SH-SY5Y (cell line): ENCODE measurements at regions not wholly inside any gene's neighbourhood (a gene's known extent, or its start where the extent isn't known, plus 50 kb on each side); places are given as distances from the start of the nearest gene placed in this dataset.

Experiments
- GATA2 ChIP-seq: IDR thresholded peaks from 2 replicates; pipeline ENCODE4 v1.6.1; 2011; ENCODE audit warnings: mild to moderate bottlenecking, low read depth, low read length
- GATA3 ChIP-seq: IDR thresholded peaks from 2 replicates; pipeline ENCODE4 v1.6.1; 2011; ENCODE audit warnings: low read depth, mild to moderate bottlenecking, low read length, moderate library complexity

DNA sequence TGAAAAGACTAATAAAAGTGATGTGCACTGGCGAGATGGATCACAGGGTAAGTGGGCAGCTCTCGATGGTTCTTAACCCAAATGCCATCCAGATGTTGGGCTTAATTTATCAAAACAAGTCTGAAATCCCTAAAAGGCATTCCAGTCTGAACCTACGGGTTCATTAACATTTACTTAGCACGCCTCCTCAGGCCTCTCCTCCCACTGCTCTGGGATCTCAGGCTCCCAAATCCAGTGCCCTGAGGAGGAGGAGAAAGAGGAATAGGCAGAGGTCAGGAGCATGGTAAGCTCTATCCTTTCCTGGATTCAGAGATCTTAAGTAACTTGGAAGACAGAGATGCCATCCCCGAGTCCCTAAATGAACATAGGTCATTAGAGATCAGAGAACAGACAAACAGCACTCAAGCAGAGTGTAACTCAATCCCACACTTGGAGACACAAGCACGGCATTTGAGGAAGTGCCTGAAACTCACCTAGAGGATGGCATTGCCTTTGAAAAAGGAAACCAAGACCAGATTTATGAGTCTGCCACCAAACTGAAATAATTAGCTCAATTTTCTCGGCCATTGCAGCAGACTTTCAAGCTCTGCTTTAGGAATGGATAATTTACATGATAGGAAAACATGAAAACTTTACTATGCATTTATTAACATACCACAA lies 140.9 kb downstream of the CXCL12 start:
- TF ChIP-seq GATA3: no peak
- no peak for TF ChIP-seq GATA2

DNA sequence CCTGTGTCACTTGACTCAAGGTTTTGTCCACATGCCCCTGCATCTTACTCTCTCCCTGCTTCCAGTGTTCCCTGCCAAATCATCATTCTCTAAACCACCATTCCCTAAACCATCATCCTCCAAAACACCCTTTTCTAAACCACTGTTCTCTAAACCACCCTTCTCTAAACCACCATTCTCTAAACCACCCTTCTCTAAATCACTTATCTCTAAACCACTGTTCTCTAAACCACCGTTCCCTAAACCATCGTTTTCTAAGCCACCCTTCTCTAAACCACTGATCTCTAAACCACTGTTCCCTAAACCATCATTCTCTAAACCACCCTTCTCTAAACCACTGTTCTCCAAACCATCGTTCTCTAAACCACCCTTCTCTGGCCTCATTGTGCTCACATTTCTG lies 142.1 kb downstream of the CXCL12 start:
- TF ChIP-seq GATA2 (no peak), GATA3 (no peak)

DNA sequence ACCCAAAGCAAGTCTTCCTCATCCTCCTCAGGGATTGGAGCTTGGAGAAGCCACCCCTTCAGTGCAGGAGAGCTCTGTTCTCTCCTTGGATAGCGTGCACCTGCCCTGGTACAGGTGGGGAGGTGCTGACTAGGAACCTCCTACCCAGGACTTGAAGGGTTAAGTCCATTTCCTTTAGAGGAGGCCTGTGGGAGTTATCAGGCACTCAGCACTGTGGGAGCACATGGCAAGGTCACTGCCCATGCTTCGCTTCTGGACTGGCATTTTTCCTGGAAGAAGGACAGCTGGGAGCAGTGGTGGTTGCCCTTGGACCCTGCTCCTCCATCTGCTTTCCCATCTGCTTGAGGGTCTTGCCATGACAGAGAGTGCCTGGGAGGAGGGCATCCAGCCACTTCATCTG lies 142.8 kb downstream of the CXCL12 start:
- no peak for TF ChIP-seq GATA2
- TF ChIP-seq GATA3: no peak

GRCh38 chr10:44240584-44241205 lies 144.2 kb downstream of the CXCL12 start:
- TF ChIP-seq GATA3 (no peak), GATA2 (no peak)

DNA sequence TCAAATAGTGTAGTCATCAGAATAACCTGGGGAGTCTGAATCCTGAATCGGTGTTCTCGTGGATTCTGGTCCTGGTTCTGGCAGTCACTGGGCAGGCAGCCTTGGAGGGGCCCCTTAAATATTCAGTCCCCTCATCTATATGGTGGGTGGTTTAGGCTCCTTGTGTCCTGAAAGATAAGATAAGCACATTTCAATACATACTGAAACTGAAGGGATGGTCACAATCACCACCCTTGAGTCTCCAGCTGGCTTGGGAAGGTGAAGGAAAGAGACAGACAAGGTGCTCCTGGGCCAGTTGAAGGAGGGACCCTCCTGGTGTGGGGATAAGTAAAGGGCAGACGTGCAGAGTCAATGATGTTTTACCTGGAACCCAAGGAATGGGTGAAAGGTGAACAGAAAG lies 146.7 kb downstream of the CXCL12 start:
- TF ChIP-seq GATA2: no peak
- no peak for TF ChIP-seq GATA3

DNA sequence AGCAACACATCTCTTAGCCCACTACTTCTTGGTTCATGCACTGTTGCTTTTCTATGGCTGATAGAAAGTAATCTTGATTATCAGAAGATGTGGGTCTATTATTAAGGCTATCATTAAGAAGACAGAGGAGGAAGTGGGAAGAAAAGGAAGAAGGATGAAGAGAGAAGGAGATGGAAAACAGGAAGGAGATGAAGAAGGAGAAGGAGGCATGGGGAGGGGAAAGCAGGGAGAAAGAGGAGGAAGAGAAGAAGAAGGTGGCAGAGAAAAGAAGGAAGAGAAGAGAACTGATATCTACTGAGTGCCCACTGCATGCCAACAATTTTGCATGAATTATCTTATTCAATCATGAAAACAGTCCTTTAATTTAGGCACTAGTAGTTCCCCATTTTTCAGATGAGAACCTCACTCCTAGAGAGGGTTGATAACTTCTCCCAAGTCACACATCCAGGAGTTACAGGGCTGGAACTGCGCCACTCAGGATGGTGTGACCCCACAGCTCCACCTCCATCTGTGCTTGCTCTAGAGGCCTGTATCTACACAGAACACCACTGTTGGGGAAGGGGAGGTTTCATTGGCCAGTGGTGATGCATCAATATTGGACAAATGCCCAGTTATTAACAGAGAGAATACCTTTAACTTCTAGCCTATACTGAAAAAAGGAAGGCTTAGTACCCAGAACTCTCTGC lies 147.4 kb downstream of the CXCL12 start:
- TF ChIP-seq GATA3: no peak
- no peak for TF ChIP-seq GATA2

DNA sequence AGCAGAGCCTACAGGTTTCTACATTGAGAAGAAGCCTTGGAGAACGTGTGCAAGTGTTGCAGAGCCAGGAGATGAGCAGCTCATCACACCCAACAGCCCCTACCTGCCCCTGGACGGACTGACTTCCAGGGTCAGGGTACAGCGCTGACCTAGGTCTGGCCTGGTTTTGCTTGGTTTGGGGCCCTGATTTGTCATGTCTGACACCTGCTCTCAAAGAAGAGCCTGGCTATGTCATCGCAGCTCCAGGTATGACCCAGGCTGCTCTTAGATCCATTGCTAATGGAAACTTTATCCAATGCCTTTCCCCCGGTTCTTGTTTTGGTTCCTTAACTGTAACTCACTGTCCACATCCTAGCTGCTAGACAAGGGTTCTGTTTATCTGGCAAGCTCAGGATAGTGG lies 149.5 kb downstream of the CXCL12 start:
- TF ChIP-seq GATA2 (no peak), GATA3 (no peak)

GRCh38 chr10:44234483-44234875 lies 150.4 kb downstream of the CXCL12 start:
- TF ChIP-seq GATA3 (no peak), GATA2 (no peak)

DNA sequence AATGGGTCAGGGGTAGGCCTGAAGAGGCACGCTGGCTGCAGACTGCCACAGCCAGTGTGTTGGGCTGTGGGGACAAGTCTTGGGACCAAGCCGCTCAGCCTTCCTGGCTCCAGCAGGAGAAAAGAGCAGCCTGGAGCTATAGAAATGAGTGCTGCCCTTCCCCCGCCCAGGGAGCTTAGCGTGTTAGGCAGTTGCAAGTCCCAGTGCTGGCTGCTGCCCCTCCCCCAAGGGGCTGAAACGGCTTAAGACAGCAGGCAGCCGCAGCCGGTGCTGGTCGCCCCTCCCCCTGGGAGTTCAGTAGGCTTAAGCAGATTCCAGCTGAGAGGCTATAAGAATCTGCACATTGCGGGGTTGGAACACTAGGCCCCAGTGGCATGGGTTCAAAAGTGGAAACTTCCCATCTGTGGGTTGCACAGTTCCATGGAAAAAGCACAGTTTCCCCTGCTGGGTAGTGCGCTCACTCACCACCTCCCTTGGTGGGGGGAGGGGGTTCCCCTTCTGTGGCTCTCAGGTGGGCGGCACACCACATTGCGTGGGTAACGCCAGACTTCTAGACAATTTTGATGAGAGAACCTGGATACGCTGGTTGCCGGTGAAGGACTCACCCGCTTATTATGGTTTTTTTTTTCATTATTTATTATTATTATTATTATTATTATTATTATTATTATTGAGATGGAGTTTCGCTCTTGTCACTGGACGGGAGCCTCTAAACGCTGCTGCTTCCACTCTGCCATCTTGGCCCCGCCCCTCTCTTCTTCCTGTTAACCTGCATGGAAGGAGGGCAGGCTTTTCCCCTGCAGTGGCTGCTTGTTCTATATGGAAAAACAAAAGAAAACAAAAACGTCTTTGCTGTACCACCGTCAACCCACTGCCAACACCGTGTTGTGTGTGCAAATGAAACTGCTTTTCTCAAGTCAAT lies 151.1 kb downstream of the CXCL12 start:
- TF ChIP-seq GATA2 (no peak), GATA3 (no peak)

GRCh38 chr10:44217274-44217820 lies 167.6 kb downstream of the CXCL12 start:
- TF ChIP-seq GATA2: no peak
- TF ChIP-seq GATA3: no peak

DNA sequence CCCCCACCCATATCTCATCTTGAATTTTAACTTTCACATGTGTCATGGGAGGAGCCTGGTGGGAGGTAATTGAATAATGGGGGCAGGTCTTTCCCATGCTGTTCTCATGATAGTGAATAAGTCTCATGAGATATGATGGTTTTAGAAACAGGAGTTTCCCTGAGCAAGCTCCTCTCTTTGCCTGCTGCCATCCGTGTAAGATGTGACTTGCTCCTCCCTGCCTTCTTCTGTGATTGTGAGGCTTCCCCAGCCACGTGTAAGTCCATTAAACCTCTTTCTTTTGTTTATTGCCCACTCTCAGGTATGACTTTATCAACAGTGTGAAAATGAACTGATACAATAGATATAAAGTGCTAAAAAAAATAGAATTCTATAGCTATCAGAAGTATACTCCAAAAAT lies 168.8 kb downstream of the CXCL12 start:
- TF ChIP-seq GATA3: no peak
- TF ChIP-seq GATA2: no peak

DNA sequence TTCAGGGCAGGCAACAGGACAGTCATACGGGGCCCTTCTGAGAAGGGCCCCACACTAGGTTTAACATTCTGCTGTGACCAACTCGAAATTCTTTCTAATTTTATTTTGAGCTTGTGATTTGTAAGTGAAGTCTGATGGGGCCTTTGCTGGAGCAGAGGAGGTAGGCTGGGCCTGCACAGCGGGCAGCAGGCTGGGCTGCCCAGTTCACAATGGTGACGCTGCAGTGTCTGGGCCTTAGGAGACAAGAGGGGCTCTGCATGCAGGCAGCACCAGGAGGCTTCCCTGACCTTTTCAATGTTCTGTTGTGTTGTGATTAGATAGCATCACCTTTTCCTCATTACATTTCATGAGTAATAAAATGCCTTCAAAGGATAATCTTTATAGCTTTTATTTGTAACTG lies 175.1 kb downstream of the CXCL12 start:
- TF ChIP-seq GATA2: no peak
- no peak for TF ChIP-seq GATA3

DNA sequence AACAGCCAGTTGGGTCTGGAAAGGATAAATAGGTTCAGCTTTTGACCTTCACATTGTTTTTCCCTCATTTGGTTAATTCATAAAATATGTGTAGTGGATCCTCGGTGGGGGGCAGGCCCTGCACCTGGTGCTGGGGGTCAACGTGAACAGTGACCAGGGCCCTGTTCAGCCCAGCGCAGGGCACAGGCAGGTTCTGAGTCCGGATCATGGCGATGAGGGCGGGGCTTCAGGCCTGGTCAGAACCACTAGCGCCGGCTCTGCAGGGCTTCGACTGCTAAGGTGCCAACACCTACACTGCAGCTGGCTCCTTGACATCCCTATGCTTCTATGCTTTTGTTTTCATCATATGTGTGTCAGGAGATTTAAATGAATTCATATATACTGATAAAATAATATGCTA lies 177.7 kb downstream of the CXCL12 start:
- no peak for TF ChIP-seq GATA2
- TF ChIP-seq GATA3: no peak

GRCh38 chr10:44206127-44206818 lies 178.6 kb downstream of the CXCL12 start:
- TF ChIP-seq GATA2 (no peak), GATA3 (no peak)
